Loucy (cell line): ENCODE measurements at regions not wholly inside any gene's neighbourhood (a gene's known extent, or its start where the extent isn't known, plus 50 kb on each side); places are given as distances from the start of the nearest gene placed in this dataset.

Source experiments
- EZH2phosphoT487 ChIP-seq: fragments of 200-600 bp; IDR thresholded peaks from 2 replicates; pipeline ENCODE4 v1.6.1; 2018; ENCODE audit warnings: antibody characterized with exemption, mild to moderate bottlenecking, moderate library complexity, borderline replicate concordance
- TF ChIP-seq, protein P1 (sequence below): fragments of 200-600 bp; sonication (generic); conservative IDR thresholded peaks from 2 replicates; pipeline ENCODE4 v1.5.1; 2014; ENCODE audit warnings: mild to moderate bottlenecking, antibody characterized with exemption, low read length

DNA sequence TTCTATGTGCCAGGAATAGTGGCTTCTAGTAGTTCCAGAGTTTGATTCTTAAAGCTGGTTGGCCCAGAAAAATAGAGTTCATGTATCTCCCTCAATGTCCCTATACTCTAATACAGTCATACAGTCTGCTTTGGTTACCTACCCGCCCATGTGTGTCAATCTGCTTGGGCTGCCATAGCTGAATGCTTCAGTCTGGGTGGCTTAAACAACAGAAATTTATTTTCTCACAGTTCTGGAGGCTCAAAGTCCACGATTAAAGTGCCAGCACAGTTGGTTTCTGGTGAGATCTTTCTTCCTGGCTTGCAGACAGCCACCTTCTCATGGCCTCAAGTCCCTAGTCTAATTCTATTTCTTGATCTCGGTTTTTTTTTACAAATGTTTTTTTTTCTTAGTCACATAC, 1739.0 kb downstream of the MAT2B start:
- TF ChIP-seq, protein P1, sequence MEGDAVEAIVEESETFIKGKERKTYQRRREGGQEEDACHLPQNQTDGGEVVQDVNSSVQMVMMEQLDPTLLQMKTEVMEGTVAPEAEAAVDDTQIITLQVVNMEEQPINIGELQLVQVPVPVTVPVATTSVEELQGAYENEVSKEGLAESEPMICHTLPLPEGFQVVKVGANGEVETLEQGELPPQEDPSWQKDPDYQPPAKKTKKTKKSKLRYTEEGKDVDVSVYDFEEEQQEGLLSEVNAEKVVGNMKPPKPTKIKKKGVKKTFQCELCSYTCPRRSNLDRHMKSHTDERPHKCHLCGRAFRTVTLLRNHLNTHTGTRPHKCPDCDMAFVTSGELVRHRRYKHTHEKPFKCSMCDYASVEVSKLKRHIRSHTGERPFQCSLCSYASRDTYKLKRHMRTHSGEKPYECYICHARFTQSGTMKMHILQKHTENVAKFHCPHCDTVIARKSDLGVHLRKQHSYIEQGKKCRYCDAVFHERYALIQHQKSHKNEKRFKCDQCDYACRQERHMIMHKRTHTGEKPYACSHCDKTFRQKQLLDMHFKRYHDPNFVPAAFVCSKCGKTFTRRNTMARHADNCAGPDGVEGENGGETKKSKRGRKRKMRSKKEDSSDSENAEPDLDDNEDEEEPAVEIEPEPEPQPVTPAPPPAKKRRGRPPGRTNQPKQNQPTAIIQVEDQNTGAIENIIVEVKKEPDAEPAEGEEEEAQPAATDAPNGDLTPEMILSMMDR: no peak
- TF ChIP-seq EZH2phosphoT487: no peak
